ENCODE measurements at regions not wholly inside any gene's neighbourhood (a gene's known extent, or its start where the extent isn't known, plus 50 kb on each side); places are given as distances from the start of the nearest gene placed in this dataset.

GRCh38 chr18:60466677-60467076, 94.1 kb upstream of the MC4R start:
- TF ChIP-seq ISL1 (CRISPR knock-in tag; IDR thresholded peaks at IDR 0.05) (0 out of 2 replicates have a peak, but pooled peaks have one; percentile 21), TSHZ2 (CRISPR knock-in tag; IDR thresholded peaks at IDR 0.05) (no peak)
- no peak for ATAC-seq

GRCh38 chr18:60469387-60470100, 97.0 kb upstream of the MC4R start:
- no peak for ATAC-seq

GRCh38 chr18:60471652-60472051, 99.1 kb upstream of the MC4R start:
- TF ChIP-seq ZNF565 (CRISPR knock-in tag; conservative IDR thresholded peaks at IDR 0.05; ENCODE audit: low read depth): no peak
- TF ChIP-seq OSR1 (CRISPR knock-in tag; IDR thresholded peaks at IDR 0.05): no peak
- TF ChIP-seq ZNF8 (CRISPR knock-in tag; IDR thresholded peaks at IDR 0.05): no peak
- no peak for TF ChIP-seq ZFP30 (CRISPR knock-in tag; IDR thresholded peaks at IDR 0.05)
- no peak for TF ChIP-seq CSDC2 (CRISPR knock-in tag; IDR thresholded peaks at IDR 0.05)
- peak; percentile 18; the same call in 1 of the 2 replicates for TF ChIP-seq ISL1 (CRISPR knock-in tag; IDR thresholded peaks at IDR 0.05)
- no peak for TF ChIP-seq TOX (CRISPR knock-in tag; IDR thresholded peaks at IDR 0.05; ENCODE audit: borderline replicate concordance)
- no peak for ATAC-seq

More at GRCh38 chr18:60469387-60470100, 97.0 kb upstream of the MC4R start:
- TF ChIP-seq PPARA (CRISPR knock-in tag; IDR thresholded peaks at IDR 0.05; ENCODE audit: borderline replicate concordance) (no peak), ZFP30 (CRISPR knock-in tag; IDR thresholded peaks at IDR 0.05) (no peak), PATZ1 (CRISPR knock-in tag; IDR thresholded peaks at IDR 0.05; ENCODE audit: borderline replicate concordance) (no peak)

DNA sequence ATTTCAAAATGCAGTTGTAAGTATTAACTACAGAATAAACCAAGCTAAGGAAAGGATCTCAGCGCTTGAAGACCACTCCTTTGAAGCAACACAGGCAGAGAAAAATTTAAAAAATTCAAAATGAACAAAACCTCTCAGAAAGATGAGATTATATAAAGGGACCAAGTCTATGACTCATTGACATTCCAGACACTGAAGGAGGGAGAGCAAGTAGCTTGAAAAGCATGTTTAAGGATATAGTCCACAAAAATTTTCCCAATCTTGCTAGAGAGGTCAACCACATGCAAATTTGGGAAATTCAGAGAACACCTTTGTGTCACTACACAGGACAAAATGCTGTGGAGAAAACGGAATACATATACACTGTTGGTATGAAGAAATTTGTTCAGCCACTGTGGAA, 112.6 kb upstream of the MC4R start:
- TF ChIP-seq BACH2 (CRISPR knock-in tag; IDR thresholded peaks at IDR 0.05; ENCODE audit: borderline replicate concordance): no peak
- peak; percentile 64; the same call in 1 of the 2 replicates for TF ChIP-seq ZFP30 (CRISPR knock-in tag; IDR thresholded peaks at IDR 0.05)
- ATAC-seq: peak; percentile 58

DNA sequence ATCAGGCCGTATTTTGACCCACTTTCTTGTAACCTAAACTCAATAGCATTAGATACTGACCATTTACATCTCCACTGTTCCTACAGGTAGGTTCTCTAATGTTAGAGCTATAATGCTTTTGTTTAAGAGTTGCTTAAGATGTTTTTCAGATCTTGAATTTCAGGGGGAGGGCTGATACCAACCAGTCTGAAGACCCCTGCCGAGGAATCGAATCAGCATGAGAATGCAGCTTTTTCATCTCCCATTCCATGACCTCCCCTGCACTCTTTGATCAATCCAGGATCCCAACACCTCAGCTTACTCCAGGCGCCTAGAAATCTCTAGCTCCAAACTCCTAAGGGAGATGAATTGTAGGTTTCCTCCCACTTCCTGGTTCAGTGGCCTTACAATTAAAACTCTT, 120.5 kb upstream of the MC4R start:
- TF ChIP-seq CREB5 (CRISPR knock-in tag; IDR thresholded peaks at IDR 0.05; ENCODE audit: low read depth) (no peak), ZNF8 (CRISPR knock-in tag; IDR thresholded peaks at IDR 0.05) (no peak), TCF4 (CRISPR knock-in tag; IDR thresholded peaks at IDR 0.05; ENCODE audit: borderline replicate concordance) (no peak), CSDC2 (CRISPR knock-in tag; IDR thresholded peaks at IDR 0.05) (no peak), RARB (CRISPR knock-in tag; IDR thresholded peaks at IDR 0.05) (no peak), ZFP3 (CRISPR knock-in tag; IDR thresholded peaks at IDR 0.05) (no peak), ESRRG (CRISPR knock-in tag; IDR thresholded peaks at IDR 0.05) (no peak), ZFP30 (CRISPR knock-in tag; IDR thresholded peaks at IDR 0.05) (no peak), ZNF70 (CRISPR knock-in tag; IDR thresholded peaks at IDR 0.05) (no peak), ISL1 (CRISPR knock-in tag; IDR thresholded peaks at IDR 0.05) (no peak), GLIS3 (CRISPR knock-in tag; IDR thresholded peaks at IDR 0.05) (no peak), TOX (CRISPR knock-in tag; IDR thresholded peaks at IDR 0.05; ENCODE audit: borderline replicate concordance) (no peak)
- ATAC-seq: no peak

GRCh38 chr18:60499675-60500074, 127.1 kb upstream of the MC4R start:
- TF ChIP-seq ISL1 (CRISPR knock-in tag; IDR thresholded peaks at IDR 0.05): no peak
- no peak for ATAC-seq

Measured in SK-N-SH treated with all-trans-retinoic acid at 6 μM for 48 hours (cell line).